ENCODE measurements at regions not wholly inside any gene's neighbourhood (a gene's known extent, or its start where the extent isn't known, plus 50 kb on each side); places are given as distances from the start of the nearest gene placed in this dataset.

DNA sequence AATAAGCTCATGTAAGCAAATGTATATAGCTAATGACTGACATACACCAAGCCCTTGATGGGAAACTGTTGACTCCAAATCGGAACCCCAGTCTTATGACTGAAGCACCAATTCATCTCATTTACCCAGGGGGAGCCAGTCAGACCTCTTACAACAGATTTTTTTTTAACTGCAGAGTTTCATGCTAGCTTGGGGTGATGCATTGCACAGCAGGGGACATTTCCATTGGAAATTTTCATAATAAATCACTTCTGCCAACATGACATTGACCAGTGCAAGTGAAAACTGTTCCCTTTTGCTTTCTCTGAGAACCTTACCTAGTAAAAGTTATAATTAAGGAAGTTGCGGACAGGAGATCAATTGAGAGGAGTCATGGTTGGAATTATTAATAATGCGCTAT is 137.0 kb upstream of the VWC2 start:
- POLR2A ChIA-PET = no interaction called here
- no peaks in the 10 kb centered on the region for H3K36me3 ChIP-seq (ENCODE audit: control insufficient read depth in 2 of 2, insufficient read depth in 1 of 2, low read length in 2 of 2)
- no peaks in the 10 kb centered on the region for H3K9me3 ChIP-seq (ENCODE audit: control insufficient read depth, insufficient read depth, low read depth, low read length)
- H3K4me3 ChIP-seq (ENCODE audit: low read depth, low read length) = no peak overlapping the region
- H3K27ac ChIP-seq (ENCODE audit: extremely low read depth, low read depth, low read length) = no peak overlapping the region
- CTCF ChIA-PET = interaction anchor here (0.6 kb wide), 1 partner anchor 603 kb away, joined by 3 read pairs; no protein-coding TSS in a partner anchor
- H3K4me1 ChIP-seq (ENCODE audit: control insufficient read depth, insufficient read depth, low read length) = no peaks in the 10 kb centered on the region
- TF ChIP-seq KLF8 (tag by site-specific recombination; IDR thresholded peaks at IDR 0.05) = no peak
- TF ChIP-seq ZNF670 (tag by site-specific recombination; IDR thresholded peaks at IDR 0.05; ENCODE audit: low read depth) = no peak
- no peak for TF ChIP-seq ZNF629 (tag by site-specific recombination; IDR thresholded peaks at IDR 0.05)
- TF ChIP-seq ZNF202 (tag by site-specific recombination; IDR thresholded peaks at IDR 0.05; ENCODE audit: borderline replicate concordance) = no peak
- no peak for TF ChIP-seq OVOL3 (tag by site-specific recombination; IDR thresholded peaks at IDR 0.05)
- TF ChIP-seq ZNF76 (tag by site-specific recombination; IDR thresholded peaks at IDR 0.05; ENCODE audit: borderline replicate concordance, low read depth) = no peak
- TF ChIP-seq TCF7L2 (IDR thresholded peaks at IDR 0.05; ENCODE audit: borderline replicate concordance, low read depth, low read length) = no peak
- no peak for TF ChIP-seq ZNF792 (tag by site-specific recombination; IDR thresholded peaks at IDR 0.05)
- TF ChIP-seq, protein P1, sequence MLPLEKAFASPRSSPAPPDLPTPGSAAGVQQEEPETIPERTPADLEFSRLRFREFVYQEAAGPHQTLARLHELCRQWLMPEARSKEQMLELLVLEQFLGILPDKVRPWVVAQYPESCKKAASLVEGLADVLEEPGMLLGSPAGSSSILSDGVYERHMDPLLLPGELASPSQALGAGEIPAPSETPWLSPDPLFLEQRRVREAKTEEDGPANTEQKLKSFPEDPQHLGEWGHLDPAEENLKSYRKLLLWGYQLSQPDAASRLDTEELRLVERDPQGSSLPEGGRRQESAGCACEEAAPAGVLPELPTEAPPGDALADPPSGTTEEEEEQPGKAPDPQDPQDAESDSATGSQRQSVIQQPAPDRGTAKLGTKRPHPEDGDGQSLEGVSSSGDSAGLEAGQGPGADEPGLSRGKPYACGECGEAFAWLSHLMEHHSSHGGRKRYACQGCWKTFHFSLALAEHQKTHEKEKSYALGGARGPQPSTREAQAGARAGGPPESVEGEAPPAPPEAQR (tag by site-specific recombination; IDR thresholded peaks at IDR 0.05) = no peak
- no peak for TF ChIP-seq ZNF423 (tag by site-specific recombination; IDR thresholded peaks at IDR 0.05)
- no peak for TF ChIP-seq ZNF132 (tag by site-specific recombination; IDR thresholded peaks at IDR 0.05; ENCODE audit: borderline replicate concordance)
- TF ChIP-seq, protein P2, sequence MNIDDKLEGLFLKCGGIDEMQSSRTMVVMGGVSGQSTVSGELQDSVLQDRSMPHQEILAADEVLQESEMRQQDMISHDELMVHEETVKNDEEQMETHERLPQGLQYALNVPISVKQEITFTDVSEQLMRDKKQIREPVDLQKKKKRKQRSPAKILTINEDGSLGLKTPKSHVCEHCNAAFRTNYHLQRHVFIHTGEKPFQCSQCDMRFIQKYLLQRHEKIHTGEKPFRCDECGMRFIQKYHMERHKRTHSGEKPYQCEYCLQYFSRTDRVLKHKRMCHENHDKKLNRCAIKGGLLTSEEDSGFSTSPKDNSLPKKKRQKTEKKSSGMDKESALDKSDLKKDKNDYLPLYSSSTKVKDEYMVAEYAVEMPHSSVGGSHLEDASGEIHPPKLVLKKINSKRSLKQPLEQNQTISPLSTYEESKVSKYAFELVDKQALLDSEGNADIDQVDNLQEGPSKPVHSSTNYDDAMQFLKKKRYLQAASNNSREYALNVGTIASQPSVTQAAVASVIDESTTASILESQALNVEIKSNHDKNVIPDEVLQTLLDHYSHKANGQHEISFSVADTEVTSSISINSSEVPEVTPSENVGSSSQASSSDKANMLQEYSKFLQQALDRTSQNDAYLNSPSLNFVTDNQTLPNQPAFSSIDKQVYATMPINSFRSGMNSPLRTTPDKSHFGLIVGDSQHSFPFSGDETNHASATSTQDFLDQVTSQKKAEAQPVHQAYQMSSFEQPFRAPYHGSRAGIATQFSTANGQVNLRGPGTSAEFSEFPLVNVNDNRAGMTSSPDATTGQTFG (tag by site-specific recombination; IDR thresholded peaks at IDR 0.05; ENCODE audit: borderline replicate concordance) = no peak

DNA sequence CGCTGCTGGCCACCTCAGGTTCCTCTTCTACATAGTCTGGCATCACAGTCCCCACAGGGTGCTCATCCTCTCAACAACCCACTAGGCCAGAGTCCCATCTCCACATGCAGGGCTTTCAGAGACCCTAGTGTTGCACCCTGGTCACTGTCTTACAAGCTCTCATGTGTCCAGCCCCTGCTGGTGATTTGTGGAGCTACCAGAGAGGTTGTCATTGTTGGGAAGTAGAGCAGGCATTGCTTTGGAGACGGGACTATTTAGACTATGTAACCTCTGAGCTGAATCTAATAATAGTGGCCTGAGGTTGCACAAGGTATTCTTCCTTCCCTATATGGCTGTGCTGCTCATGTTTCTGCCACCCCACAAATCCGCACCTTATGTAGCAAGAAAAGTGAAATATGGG is 135.3 kb upstream of the VWC2 start:
- no peak overlapping the region for H3K27ac ChIP-seq (ENCODE audit: extremely low read depth, low read depth, low read length)
- H3K9me3 ChIP-seq (ENCODE audit: control insufficient read depth, insufficient read depth, low read depth, low read length) = no peaks in the 10 kb centered on the region
- POLR2A ChIA-PET = no interaction called here
- H3K36me3 ChIP-seq (ENCODE audit: control insufficient read depth in 2 of 2, insufficient read depth in 1 of 2, low read length in 2 of 2) = no peaks in the 10 kb centered on the region
- no peak overlapping the region for H3K4me3 ChIP-seq (ENCODE audit: low read depth, low read length)
- TF ChIP-seq, protein P3, sequence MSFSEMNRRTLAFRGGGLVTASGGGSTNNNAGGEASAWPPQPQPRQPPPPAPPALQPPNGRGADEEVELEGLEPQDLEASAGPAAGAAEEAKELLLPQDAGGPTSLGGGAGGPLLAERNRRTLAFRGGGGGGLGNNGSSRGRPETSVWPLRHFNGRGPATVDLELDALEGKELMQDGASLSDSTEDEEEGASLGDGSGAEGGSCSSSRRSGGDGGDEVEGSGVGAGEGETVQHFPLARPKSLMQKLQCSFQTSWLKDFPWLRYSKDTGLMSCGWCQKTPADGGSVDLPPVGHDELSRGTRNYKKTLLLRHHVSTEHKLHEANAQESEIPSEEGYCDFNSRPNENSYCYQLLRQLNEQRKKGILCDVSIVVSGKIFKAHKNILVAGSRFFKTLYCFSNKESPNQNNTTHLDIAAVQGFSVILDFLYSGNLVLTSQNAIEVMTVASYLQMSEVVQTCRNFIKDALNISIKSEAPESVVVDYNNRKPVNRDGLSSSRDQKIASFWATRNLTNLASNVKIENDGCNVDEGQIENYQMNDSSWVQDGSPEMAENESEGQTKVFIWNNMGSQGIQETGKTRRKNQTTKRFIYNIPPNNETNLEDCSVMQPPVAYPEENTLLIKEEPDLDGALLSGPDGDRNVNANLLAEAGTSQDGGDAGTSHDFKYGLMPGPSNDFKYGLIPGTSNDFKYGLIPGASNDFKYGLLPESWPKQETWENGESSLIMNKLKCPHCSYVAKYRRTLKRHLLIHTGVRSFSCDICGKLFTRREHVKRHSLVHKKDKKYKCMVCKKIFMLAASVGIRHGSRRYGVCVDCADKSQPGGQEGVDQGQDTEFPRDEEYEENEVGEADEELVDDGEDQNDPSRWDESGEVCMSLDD (tag by site-specific recombination; IDR thresholded peaks at IDR 0.05) = no peak
- TF ChIP-seq ZNF366 (tag by site-specific recombination; conservative IDR thresholded peaks at IDR 0.05) (no peak), FEZF1 (tag by site-specific recombination; IDR thresholded peaks at IDR 0.05) (no peak), SALL2 (tag by site-specific recombination; IDR thresholded peaks at IDR 0.05; ENCODE audit: borderline replicate concordance) (no peak), ZNF37A (tag by site-specific recombination; IDR thresholded peaks at IDR 0.05) (no peak), WT1 (tag by site-specific recombination; IDR thresholded peaks at IDR 0.05) (no peak)
- TF ChIP-seq, protein P4, sequence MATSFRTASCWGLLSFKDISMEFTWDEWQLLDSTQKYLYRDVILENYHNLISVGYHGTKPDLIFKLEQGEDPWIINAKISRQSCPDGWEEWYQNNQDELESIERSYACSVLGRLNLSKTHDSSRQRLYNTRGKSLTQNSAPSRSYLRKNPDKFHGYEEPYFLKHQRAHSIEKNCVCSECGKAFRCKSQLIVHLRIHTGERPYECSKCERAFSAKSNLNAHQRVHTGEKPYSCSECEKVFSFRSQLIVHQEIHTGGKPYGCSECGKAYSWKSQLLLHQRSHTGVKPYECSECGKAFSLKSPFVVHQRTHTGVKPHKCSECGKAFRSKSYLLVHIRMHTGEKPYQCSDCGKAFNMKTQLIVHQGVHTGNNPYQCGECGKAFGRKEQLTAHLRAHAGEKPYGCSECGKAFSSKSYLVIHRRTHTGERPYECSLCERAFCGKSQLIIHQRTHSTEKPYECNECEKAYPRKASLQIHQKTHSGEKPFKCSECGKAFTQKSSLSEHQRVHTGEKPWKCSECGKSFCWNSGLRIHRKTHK (tag by site-specific recombination; IDR thresholded peaks at IDR 0.05) = no peak
- TF ChIP-seq, protein P5, sequence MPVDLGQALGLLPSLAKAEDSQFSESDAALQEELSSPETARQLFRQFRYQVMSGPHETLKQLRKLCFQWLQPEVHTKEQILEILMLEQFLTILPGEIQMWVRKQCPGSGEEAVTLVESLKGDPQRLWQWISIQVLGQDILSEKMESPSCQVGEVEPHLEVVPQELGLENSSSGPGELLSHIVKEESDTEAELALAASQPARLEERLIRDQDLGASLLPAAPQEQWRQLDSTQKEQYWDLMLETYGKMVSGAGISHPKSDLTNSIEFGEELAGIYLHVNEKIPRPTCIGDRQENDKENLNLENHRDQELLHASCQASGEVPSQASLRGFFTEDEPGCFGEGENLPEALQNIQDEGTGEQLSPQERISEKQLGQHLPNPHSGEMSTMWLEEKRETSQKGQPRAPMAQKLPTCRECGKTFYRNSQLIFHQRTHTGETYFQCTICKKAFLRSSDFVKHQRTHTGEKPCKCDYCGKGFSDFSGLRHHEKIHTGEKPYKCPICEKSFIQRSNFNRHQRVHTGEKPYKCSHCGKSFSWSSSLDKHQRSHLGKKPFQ (tag by site-specific recombination; IDR thresholded peaks at IDR 0.05) = no peak
- CTCF ChIA-PET = interaction anchor here (0.6 kb wide), 1 partner anchor 631 kb away, joined by 9 read pairs; no protein-coding TSS in a partner anchor
- H3K4me1 ChIP-seq (ENCODE audit: control insufficient read depth, insufficient read depth, low read length) = no peaks in the 10 kb centered on the region

Measured in HEK293 (cell line).